Muscle of back (tissue), 3 donors: ENCODE measurements at regions not wholly inside any gene's neighbourhood (a gene's known extent, or its start where the extent isn't known, plus 50 kb on each side); places are given as distances from the start of the nearest gene placed in this dataset.

ENCODE experiments used
- DNase-seq, 3 donors: peaks; one replicate each; pipeline versions ENCODE4 v3.0.0 to v3.0.0-alpha.2; 2013

GRCh38 chr18:78924301-78924700, 55.3 kb upstream of the SALL3 start:
- DNase-seq = no peak

- no peak for DNase-seq
Observed at GRCh38 chr18:78924786-78925540, 54.7 kb upstream of the SALL3 start.

- DNase-seq = no peak
Observed at GRCh38 chr18:78925557-78926242, 53.9 kb upstream of the SALL3 start.

GRCh38 chr18:78926243-78926615, 53.4 kb upstream of the SALL3 start:
- DNase-seq = no peak

GRCh38 chr18:78927156-78927555, 52.5 kb upstream of the SALL3 start:
- no peak for DNase-seq

- DNase-seq = no peak
Observed at GRCh38 chr18:78927616-78928015, 52.0 kb upstream of the SALL3 start.

GRCh38 chr18:78928076-78928475, 51.5 kb upstream of the SALL3 start:
- no peak for DNase-seq

- DNase-seq = no peak
Observed at GRCh38 chr18:78929516-78929915, 50.1 kb upstream of the SALL3 start.
